ENCODE measurements at regions not wholly inside any gene's neighbourhood (a gene's known extent, or its start where the extent isn't known, plus 50 kb on each side); places are given as distances from the start of the nearest gene placed in this dataset.

DNA sequence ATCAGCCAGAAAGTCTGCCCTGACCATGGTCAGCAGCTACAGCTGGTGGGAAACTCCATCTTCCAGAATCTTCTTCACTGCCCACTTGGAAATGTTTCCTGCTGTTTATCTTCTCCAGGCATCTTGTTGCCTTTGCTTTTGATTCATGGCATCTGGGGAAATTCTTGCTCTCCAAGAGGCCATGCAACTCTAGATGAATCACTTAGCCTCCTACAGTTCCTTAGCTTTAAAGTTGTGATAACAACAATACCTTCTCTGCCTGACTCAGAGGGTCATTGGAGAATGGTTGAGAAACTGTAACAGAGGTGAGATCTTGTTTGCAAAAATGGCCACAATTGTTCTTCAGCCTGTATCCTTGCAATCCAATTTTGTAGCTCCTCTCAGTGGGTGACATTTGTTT lies 121.0 kb upstream of the VRK1 start:
- no peaks in the 10 kb centered on the region for H3K9me3 ChIP-seq

DNA sequence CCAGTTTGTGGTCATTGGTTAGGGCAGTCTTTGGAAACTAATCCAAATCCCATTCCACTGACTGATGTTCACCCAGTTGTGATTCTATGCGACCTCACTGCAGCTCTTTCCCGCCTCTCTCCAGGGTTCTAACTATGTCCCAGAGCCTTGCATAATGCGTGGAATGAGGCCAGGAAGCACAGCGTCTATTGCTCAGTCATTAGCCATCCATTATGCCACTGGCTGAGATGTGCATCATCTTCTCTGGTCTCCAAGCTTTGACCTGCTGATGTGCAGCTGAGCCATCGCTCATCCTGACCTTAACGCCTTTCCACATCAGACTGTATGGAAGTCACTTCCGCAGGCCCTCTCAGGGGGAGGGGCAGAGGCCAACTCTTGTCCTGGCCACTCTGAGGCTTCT lies 115.4 kb upstream of the VRK1 start:
- WGBS: 83% methylated on average over 7 of the region's 7 CpGs

More for the DNA sequence above, 121.0 kb upstream of the VRK1 start:
- TF ChIP-seq EP300 (IDR thresholded peaks at IDR 0.05) (no peak), POLR2AphosphoS5 (IDR thresholded peaks at IDR 0.05) (no peak), POLR2A (IDR thresholded peaks at IDR 0.05; ENCODE audit: low read depth) (no peak)
- TF ChIP-seq, protein P1, sequence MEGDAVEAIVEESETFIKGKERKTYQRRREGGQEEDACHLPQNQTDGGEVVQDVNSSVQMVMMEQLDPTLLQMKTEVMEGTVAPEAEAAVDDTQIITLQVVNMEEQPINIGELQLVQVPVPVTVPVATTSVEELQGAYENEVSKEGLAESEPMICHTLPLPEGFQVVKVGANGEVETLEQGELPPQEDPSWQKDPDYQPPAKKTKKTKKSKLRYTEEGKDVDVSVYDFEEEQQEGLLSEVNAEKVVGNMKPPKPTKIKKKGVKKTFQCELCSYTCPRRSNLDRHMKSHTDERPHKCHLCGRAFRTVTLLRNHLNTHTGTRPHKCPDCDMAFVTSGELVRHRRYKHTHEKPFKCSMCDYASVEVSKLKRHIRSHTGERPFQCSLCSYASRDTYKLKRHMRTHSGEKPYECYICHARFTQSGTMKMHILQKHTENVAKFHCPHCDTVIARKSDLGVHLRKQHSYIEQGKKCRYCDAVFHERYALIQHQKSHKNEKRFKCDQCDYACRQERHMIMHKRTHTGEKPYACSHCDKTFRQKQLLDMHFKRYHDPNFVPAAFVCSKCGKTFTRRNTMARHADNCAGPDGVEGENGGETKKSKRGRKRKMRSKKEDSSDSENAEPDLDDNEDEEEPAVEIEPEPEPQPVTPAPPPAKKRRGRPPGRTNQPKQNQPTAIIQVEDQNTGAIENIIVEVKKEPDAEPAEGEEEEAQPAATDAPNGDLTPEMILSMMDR (IDR thresholded peaks at IDR 0.05): no peak
- intact Hi-C loops (cut with DNase I): no loop called here
- no peak for DNase-seq (ENCODE audit: extremely low spot score)
- no peak overlapping the region for H3K4me3 ChIP-seq
- H3K27ac ChIP-seq (replicated peaks in 1 of 4): no peak overlapping the region
- no peaks in the 10 kb centered on the region for H3K4me1 ChIP-seq
- H3K27me3 ChIP-seq: no peaks in the 10 kb centered on the region
- H3K36me3 ChIP-seq: no peaks in the 10 kb centered on the region

DNA sequence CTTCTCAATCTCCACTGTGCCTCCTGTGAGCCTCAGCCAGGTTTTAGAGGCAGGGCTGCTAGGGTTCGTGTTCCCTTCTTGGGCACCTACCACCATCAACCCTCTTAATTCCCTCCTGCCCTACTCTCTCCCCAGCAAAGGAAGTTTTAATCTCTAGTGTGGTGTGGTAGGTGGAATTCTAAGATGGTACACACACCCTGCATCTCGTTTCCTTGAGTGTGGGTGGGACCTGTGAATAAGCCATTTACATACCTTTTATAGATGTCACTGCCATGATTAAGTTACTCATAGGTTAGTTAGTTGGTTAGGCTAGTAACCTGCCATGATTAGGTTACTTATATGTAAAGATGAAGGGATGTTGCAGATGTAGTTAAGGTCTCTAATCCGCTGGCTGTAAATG lies 114.8 kb upstream of the VRK1 start:
- Histone ChIP-seq H3K4me3 (no peak overlapping the region), H3K36me3 (no peaks in the 10 kb centered on the region), H3K4me1 (no peaks in the 10 kb centered on the region), H3K9me3 (no peaks in the 10 kb centered on the region), H3K27me3 (no peaks in the 10 kb centered on the region), H3K27ac (replicated peaks in 1 of 4) (no peak overlapping the region)
- no peak for DNase-seq (ENCODE audit: extremely low spot score)
- TF ChIP-seq POLR2A (IDR thresholded peaks at IDR 0.05; ENCODE audit: low read depth) (no peak), EP300 (IDR thresholded peaks at IDR 0.05) (no peak), POLR2AphosphoS5 (IDR thresholded peaks at IDR 0.05) (no peak)
- TF ChIP-seq, protein P1 (IDR thresholded peaks at IDR 0.05): no peak
- intact Hi-C loops (cut with DNase I): no loop called here
- 76% methylated on average over 3 of the region's 3 CpGs for WGBS

More for the DNA sequence above, 115.4 kb upstream of the VRK1 start:
- no peaks in the 10 kb centered on the region for H3K36me3 ChIP-seq
- TF ChIP-seq, protein P1 (IDR thresholded peaks at IDR 0.05): no peak
- no peak for TF ChIP-seq EP300 (IDR thresholded peaks at IDR 0.05)
- TF ChIP-seq POLR2A (IDR thresholded peaks at IDR 0.05; ENCODE audit: low read depth): no peak
- TF ChIP-seq POLR2AphosphoS5 (IDR thresholded peaks at IDR 0.05): no peak
- H3K27ac ChIP-seq (replicated peaks in 1 of 4): no peak overlapping the region
- no peak for DNase-seq (ENCODE audit: extremely low spot score)
- H3K27me3 ChIP-seq: no peaks in the 10 kb centered on the region
- intact Hi-C loops (cut with DNase I): no loop called here
- H3K4me1 ChIP-seq: no peaks in the 10 kb centered on the region
- H3K4me3 ChIP-seq: no peak overlapping the region
- no peaks in the 10 kb centered on the region for H3K9me3 ChIP-seq

DNA sequence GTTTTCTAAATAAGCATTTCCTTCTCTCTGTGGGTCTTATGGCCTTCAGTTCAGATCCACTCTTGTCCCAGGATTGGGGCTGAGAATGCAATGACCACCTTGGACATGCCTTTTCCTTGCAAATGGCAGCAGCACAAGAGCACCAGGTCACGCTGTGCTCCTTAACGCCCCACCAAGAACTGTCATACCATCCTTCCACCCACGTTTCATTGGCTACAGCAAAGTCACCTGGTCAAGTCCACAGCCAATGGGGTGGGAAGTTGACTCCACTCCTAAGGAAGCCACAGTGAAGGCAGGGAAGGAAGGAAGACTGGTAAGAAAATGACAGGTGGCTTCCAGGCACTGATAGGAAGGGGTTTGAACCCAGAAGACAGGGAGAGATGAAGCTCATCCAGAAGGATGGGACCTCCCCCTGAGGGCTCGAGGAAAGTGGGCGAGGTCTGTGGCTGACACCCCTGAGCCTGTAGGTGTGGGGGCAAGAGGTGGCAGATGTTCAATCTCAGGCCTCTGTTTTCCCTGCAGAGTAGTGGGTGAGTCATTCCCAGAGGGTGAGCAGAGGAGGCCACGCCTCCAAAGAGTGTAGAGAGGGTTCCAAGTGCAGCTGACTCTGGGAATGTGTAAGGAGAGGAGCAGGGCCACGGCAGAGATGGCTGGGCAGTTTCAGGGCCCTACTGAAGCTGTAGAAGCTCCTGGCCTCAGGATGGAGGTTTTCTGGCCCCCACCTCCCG lies 113.5 kb upstream of the VRK1 start:
- DNase-seq (ENCODE audit: extremely low spot score): no peak
- no peak for TF ChIP-seq POLR2AphosphoS5 (IDR thresholded peaks at IDR 0.05)
- TF ChIP-seq EP300 (IDR thresholded peaks at IDR 0.05): no peak
- Histone ChIP-seq H3K27ac (replicated peaks in 1 of 4) (no peak overlapping the region), H3K4me1 (no peaks in the 10 kb centered on the region), H3K27me3 (no peaks in the 10 kb centered on the region), H3K36me3 (no peaks in the 10 kb centered on the region), H3K4me3 (no peak overlapping the region), H3K9me3 (no peaks in the 10 kb centered on the region)
- 79% methylated on average over 8 of the region's 8 CpGs for WGBS
- intact Hi-C loops (cut with DNase I): no loop called here

DNA sequence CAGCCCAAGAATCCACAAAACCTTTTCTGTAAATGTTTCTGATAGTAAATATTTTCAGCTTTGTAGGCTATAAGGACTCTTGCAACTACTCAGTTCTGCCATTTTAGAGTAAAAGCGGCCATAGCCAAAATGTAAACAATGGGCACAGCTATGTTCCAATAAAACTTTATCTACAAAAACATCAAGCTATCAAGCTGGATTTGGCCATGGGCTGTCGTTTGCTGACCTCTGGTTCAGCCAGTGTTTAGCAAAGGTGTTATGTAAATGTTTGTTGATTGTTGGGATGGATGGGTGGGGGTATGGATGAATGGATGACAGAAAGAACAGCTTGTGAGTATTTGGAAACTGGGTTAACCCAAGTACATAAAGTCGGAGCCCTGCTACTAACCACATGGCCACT lies 111.1 kb upstream of the VRK1 start:
- WGBS: 68% methylated on average over 3 of the region's 3 CpGs
- DNase-seq (ENCODE audit: extremely low spot score): no peak
- intact Hi-C loops (cut with DNase I): no loop called here
- Histone ChIP-seq H3K4me1 (no peaks in the 10 kb centered on the region), H3K36me3 (no peaks in the 10 kb centered on the region), H3K4me3 (no peak overlapping the region), H3K9me3 (no peaks in the 10 kb centered on the region), H3K27ac (replicated peaks in 1 of 4) (no peak overlapping the region), H3K27me3 (no peaks in the 10 kb centered on the region)
- TF ChIP-seq POLR2A (IDR thresholded peaks at IDR 0.05; ENCODE audit: low read depth): no peak

DNA sequence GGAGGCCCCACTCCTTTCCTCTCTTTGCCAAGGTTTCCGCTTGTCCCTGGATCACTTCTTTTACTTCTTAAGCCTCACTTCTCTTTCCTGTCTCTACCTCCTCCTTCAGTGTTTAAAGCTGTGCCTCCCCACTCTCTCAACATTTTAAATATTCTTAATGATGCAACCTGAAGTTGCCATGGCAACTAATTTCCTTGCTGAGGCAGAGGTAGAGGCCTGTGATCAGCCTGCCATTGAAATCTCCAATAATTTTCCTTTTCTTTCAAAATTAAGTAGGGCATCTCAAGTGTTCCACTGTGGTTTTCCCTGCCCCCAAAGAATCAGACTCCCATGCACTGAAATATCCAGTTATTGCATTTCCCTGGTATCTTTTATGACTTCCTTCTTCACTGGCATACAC lies 108.6 kb upstream of the VRK1 start:
- H3K27ac ChIP-seq (replicated peaks in 1 of 4): no peak overlapping the region
- H3K4me1 ChIP-seq: no peaks in the 10 kb centered on the region
- DNase-seq (ENCODE audit: extremely low spot score): no peak
- H3K36me3 ChIP-seq: no peaks in the 10 kb centered on the region
- intact Hi-C loops (cut with DNase I): no loop called here
- no peak overlapping the region for H3K4me3 ChIP-seq
- 97% methylated on average over 1 of the region's 1 CpG for WGBS
- TF ChIP-seq POLR2AphosphoS5 (IDR thresholded peaks at IDR 0.05) (no peak), POLR2A (IDR thresholded peaks at IDR 0.05; ENCODE audit: low read depth) (no peak), EP300 (IDR thresholded peaks at IDR 0.05) (no peak)
- TF ChIP-seq, protein P1 (IDR thresholded peaks at IDR 0.05): no peak
- no peaks in the 10 kb centered on the region for H3K27me3 ChIP-seq
- no peaks in the 10 kb centered on the region for H3K9me3 ChIP-seq
